RPMI8226 (cell line): ENCODE measurements at regions not wholly inside any gene's neighbourhood (a gene's known extent, or its start where the extent isn't known, plus 50 kb on each side); places are given as distances from the start of the nearest gene placed in this dataset.

Experiments used
- DNase-seq: peaks from one replicate; pipeline ENCODE4 v3.0.0-alpha.2; 2015

GRCh38 chr7:97470726-97471125 is 261.2 kb upstream of the TAC1 start:
- no peak for DNase-seq

- no peak for DNase-seq
These were observed 260.4 kb upstream of the TAC1 start for GRCh38 chr7:97471491-97471890.

GRCh38 chr7:97479740-97480290 is 252.1 kb upstream of the TAC1 start:
- DNase-seq, result no peak

DNA sequence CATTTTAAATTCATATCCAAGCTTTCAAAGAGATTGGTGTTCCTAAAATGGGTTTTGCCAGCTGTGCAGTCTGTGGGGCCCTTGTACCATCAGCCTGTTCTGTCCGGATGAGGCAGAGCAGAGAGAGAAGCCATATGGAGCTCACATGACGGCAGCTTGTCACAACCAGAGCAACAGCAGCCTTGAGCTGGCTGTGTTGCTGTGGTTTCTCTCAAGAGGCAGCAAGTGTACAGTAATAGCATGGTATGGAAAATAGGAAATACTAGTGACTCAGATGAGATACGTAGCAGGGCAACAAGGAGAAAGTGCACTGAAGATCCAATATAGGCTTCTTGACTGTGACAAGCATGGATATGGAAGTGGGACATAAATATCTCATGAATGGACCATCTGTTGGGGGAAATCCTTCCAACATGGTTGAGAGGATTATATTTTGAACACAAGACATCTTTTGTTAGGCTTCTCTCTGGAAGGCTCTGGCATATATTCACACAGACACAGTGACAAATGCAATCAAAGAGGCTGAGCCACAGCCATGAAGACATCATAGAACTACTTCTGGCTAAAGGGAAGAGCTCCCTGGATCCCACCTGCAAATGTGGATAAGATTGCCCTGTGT is 251.0 kb upstream of the TAC1 start:
- DNase-seq, result no peak

DNA sequence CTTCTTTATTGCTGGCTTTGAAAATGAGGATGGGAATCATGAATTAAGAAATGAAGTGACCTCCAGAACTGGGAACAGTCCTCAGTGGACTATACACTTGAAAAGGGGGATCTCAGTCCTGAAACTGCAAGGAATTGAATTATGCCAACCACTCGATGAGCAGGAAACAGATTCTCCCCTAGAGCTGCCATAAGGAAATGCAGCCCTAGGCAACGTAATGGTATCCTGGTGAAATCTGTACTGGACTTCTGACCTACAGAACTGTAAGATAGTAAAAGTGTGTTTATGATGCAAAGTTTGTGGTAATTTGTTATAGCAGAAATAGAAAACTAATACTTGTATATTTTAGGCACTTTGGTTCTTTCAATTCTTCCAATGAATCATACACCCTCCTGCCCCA is 236.4 kb upstream of the TAC1 start:
- no peak for DNase-seq

- peak; percentile 35 for DNase-seq
These were observed 232.7 kb upstream of the TAC1 start for GRCh38 chr7:97499204-97499603.

GRCh38 chr7:97503367-97504094 is 228.4 kb upstream of the TAC1 start:
- no peak for DNase-seq

- no peak for DNase-seq
These were observed 225.2 kb upstream of the TAC1 start for GRCh38 chr7:97506728-97507127.

DNA sequence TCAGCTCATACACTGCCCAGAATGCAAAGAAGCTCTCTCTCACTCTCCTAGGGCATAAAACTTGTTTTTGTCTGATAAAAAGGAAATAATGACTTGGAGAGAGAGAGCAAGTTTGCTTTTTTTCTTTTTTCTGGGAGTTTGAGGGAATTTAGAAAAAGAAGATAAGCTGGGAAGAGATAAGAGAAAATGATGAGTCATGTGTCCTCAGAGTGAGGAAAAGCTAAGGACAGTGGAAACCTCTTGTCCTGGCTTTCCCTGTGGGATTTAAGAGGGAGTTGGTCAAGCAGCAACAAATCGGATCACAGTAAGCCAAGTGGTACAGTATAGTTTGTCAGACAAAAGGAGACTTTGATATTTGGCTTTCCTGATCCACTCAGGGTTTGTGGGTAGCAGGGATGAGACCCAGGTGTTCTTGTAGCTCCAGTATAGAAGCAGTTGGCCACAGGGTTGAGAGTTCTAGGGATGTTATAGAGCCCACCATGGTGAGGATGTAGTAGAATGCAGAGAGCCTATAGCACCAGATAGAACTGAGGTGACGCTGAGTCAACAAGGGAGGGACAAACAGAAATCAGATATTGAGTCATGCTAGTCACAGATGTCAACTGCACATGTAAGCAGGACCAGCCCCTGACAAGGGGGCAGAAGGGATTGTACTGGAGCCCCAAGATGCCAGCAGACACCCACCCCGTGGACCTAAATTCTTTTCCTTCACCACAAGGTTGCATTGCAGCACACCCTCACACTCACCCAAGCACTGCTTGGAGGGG is 219.3 kb upstream of the TAC1 start:
- no peak for DNase-seq

DNA sequence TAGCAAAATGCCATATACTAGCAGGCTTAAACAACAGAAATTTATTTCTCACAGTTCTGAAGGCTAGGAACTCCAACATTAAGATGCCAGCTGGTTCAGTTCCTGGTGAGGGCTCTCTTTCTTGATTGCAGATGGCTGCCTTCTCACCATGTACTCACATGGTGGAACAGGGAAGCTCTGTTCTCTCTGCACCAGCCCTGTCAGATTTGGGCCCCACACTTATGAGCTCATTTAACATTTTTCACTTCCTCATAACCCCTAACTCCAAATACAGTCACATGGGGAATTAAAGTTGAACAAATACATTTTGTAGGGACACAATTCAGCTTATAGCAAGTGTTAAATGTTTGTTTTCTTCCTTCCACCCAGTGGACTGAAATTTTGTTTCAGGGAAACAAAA is 218.6 kb upstream of the TAC1 start:
- peak; percentile 25 for DNase-seq

DNA sequence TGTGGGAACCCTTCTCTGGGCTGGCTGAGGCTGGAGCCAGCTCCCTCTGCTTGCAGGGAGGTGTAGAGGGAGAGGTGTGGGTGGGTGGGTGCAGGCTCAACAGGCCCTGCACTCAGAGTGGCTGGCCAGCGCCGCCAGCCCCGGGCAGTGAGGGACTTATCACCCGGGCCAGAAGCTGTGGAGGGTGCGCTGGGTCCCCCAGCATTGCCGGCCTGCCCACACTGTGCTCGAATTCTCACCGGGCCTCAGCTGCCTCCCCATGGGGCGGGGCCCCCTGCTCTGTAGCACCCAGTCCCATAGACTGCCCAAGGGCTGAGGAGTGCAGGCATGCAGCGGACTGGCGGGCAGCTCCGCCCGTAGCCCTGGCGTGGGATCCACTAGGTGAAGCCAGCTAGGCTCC is 190.7 kb upstream of the TAC1 start:
- no peak for DNase-seq

DNA sequence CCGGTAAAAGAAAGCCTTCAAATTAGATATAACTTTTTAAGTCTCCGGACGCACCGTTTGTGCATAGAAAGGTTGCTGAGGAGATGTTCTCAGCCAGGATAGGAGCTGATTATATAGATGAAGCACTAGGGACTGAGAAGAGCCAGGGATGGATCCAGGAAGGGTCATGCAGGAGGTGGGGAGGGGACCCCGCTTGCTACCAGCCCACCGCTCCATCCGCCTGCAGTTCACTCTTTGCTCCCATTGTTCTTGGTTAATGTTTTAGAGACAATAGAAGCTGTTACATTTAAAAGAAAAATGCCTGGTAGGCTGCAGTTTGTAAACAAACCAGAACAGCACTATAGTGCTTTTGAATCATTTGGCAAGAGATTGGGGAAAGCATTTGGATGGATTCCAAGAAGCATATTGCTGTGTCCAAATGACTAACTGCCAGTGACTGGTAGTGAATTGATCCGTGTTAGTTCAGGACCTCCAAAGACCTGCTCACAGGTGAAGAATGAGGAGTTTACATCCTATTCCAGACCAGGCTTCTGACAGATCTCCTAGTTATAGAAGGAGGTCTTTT is 175.9 kb upstream of the TAC1 start:
- DNase-seq, result peak; percentile 17

DNA sequence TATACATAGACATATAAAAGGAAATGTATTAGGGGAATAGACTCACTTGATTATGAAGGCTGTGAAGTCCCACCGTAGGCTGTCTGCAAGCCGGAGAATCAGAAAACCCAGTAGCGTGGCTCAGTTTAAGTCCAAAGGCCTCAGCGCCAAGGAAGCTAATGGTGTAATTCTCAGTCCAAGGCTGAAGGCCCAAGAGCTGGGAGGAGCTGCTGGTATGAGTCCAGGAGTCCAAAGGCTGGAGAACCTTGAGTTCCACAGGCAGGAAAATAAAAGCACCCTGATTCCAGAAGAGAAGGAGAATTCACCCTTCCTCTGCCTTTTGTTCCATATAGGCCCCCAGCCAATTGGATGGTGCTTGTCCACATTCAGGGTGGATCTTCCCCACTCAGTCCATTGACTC is 166.2 kb upstream of the TAC1 start:
- no peak for DNase-seq

DNA sequence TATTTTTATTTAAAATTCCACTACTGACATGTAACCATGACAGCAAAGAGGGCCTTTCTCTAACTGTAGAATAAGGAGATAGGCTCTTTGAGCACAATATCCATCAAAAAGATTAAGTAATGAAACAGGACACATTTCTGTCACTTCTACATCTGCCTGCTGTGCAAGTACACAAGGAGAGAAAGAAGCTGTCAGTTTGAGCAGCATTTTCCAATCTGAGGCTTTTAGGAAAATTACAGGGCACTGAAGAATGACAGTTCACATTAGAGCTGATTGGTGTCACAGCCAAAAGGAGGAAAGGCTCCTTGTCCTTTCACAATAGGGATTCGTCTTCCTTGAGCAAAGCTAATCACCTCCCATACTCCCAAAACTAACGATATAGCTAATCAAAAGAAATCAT is 158.8 kb upstream of the TAC1 start:
- DNase-seq, result no peak

DNA sequence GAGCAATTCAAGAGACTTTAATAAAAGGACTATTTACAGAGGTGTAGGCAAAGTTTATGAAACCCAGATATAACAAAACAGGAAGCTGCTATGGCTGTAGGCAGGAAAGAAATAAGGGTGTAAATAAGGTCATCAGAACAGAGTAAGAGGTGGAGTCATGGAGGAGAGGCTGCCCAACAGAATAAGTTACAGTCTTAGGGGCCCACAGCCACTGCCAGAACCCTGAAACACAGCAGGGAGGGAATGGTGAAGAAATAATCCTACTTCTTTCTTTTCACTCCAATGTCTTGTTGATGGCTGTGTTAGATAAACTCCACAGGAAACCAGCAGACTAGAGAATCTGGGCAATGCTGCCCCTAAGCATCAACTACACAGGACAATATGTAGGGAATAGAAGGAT is 155.8 kb upstream of the TAC1 start:
- DNase-seq, result no peak

GRCh38 chr7:97578225-97578624 is 153.7 kb upstream of the TAC1 start:
- DNase-seq, result no peak

DNA sequence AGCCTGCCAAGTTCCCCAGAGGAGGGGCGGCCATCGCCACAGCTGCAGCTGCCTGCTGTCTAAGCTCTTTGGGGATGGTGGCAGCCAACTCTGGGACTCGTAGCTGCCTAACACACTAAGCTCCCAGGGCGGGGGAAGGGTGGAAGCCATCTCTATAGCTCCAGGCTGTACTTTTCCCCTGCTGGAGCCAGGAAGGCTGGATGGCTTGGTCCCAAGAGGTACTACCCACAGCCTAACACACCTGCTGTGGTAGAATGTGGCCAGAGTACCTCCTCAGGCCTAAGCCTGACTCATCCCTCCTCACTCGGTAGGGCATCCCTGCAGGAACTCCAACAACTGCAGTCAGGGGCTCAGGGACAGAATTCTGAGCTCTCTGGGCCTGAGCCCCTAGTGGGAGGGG is 151.7 kb upstream of the TAC1 start:
- DNase-seq, result no peak

GRCh38 chr7:97595439-97595838 is 136.4 kb upstream of the TAC1 start:
- DNase-seq, result no peak

- no peak for DNase-seq
These were observed 129.9 kb upstream of the TAC1 start for GRCh38 chr7:97601931-97602457.

- DNase-seq, result no peak
These were observed 111.4 kb upstream of the TAC1 start for GRCh38 chr7:97620495-97620894.

DNA sequence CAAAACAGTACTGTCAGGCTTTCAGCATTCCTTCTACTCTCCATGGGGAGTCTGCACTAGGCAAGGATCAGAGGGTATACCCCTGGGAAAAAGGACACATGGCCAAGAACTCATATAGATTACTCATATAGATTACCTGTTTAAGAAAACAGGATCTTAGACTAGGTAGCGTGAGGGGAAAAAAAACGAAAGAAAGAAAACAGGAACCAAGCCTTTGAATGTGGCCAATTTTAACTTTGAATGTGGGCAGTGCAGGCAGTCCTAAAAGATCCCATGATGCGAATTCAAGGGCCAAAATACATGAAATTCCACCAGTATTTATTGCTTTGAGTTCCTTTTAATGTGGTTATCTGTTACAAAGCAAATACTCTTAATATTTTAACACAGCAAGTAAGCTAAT is 108.6 kb upstream of the TAC1 start:
- DNase-seq, result no peak

GRCh38 chr7:97630116-97630515 is 101.8 kb upstream of the TAC1 start:
- no peak for DNase-seq

GRCh38 chr7:97635622-97636021 is 96.3 kb upstream of the TAC1 start:
- DNase-seq, result no peak
